ENCODE measurements at regions not wholly inside any gene's neighbourhood (a gene's known extent, or its start where the extent isn't known, plus 50 kb on each side); places are given as distances from the start of the nearest gene placed in this dataset.

GRCh38 chr16:6644916-6645315 lies 687.7 kb upstream of the RBFOX1 start:
- Histone ChIP-seq H3K4me1 (no peaks in the 10 kb centered on the region), H3K9me3 (no peaks in the 10 kb centered on the region), H3K36me3 (no peaks in the 10 kb centered on the region), H3K27me3 (no peaks in the 10 kb centered on the region), H3K4me3 (no peak overlapping the region), H3K27ac (no peak overlapping the region)
- ATAC-seq (no peak), DNase-seq (no peak)
- TF ChIP-seq POLR2A (IDR thresholded peaks at IDR 0.05) = no peak
- TF ChIP-seq CTCF (IDR thresholded peaks at IDR 0.05 in 4 of 5, conservative IDR thresholded peaks at IDR 0.05 in 1 of 5) = no peak
- in situ Hi-C loops (cut with MboI; ENCODE audit: low sequenced_read_pairs in 4 of 4) (loop anchor here in 2 of 4 donors (25.0 kb wide), 1 partner anchor 1408 kb away; no protein-coding TSS in a partner anchor), intact Hi-C loops (cut with DNase I; ENCODE audit: low total_unique reads) (no loop called here)

GRCh38 chr16:6643080-6643686 lies 689.5 kb upstream of the RBFOX1 start:
- H3K27me3 ChIP-seq = no peaks in the 10 kb centered on the region
- H3K27ac ChIP-seq = no peak overlapping the region
- in situ Hi-C loops (cut with MboI; ENCODE audit: low sequenced_read_pairs in 4 of 4) = loop anchor here in 2 of 4 donors (25.0 kb wide), 1 partner anchor 1406 kb away; no protein-coding TSS in a partner anchor
- ATAC-seq (no peak), DNase-seq (no peak)
- H3K4me1 ChIP-seq = no peaks in the 10 kb centered on the region
- intact Hi-C loops (cut with DNase I; ENCODE audit: low total_unique reads) = no loop called here
- H3K9me3 ChIP-seq = no peaks in the 10 kb centered on the region
- no peak overlapping the region for H3K4me3 ChIP-seq
- no peaks in the 10 kb centered on the region for H3K36me3 ChIP-seq
- TF ChIP-seq CTCF (IDR thresholded peaks at IDR 0.05 in 4 of 5, conservative IDR thresholded peaks at IDR 0.05 in 1 of 5) (peak; percentile 35 to 70 (median 53)), POLR2A (IDR thresholded peaks at IDR 0.05) (no peak)

- in situ Hi-C loops (cut with MboI; ENCODE audit: low sequenced_read_pairs in 4 of 4) = loop anchor here in 2 of 4 donors (25.0 kb wide), 1 partner anchor 1405 kb away; no protein-coding TSS in a partner anchor
- DNase-seq = no peak
These were observed 690.4 kb upstream of the RBFOX1 start for GRCh38 chr16:6642271-6642670.

GRCh38 chr16:6641091-6641490 lies 691.6 kb upstream of the RBFOX1 start:
- no peak overlapping the region for H3K27ac ChIP-seq
- H3K9me3 ChIP-seq = no peaks in the 10 kb centered on the region
- H3K4me1 ChIP-seq = no peaks in the 10 kb centered on the region
- intact Hi-C loops (cut with DNase I; ENCODE audit: low total_unique reads) (no loop called here), in situ Hi-C loops (cut with MboI; ENCODE audit: low sequenced_read_pairs in 4 of 4) (loop anchor here in 2 of 4 donors (25.0 kb wide), 1 partner anchor 1404 kb away; no protein-coding TSS in a partner anchor)
- H3K36me3 ChIP-seq = no peaks in the 10 kb centered on the region
- no peaks in the 10 kb centered on the region for H3K27me3 ChIP-seq
- H3K4me3 ChIP-seq = no peak overlapping the region
- DNase-seq = no peak
- no peak for ATAC-seq
- TF ChIP-seq CTCF (IDR thresholded peaks at IDR 0.05 in 4 of 5, conservative IDR thresholded peaks at IDR 0.05 in 1 of 5) (no peak), POLR2A (IDR thresholded peaks at IDR 0.05) (no peak)

More at GRCh38 chr16:6642271-6642670, 690.4 kb upstream of the RBFOX1 start:
- ATAC-seq = no peak
- no peak overlapping the region for H3K27ac ChIP-seq
- no peaks in the 10 kb centered on the region for H3K9me3 ChIP-seq
- H3K36me3 ChIP-seq = no peaks in the 10 kb centered on the region
- intact Hi-C loops (cut with DNase I; ENCODE audit: low total_unique reads) = no loop called here
- no peak overlapping the region for H3K4me3 ChIP-seq
- H3K4me1 ChIP-seq = no peaks in the 10 kb centered on the region
- H3K27me3 ChIP-seq = no peaks in the 10 kb centered on the region
- no peak for TF ChIP-seq POLR2A (IDR thresholded peaks at IDR 0.05)
- no peak for TF ChIP-seq CTCF (IDR thresholded peaks at IDR 0.05 in 4 of 5, conservative IDR thresholded peaks at IDR 0.05 in 1 of 5)
